ENCODE measurements at regions not wholly inside any gene's neighbourhood (a gene's known extent, or its start where the extent isn't known, plus 50 kb on each side); places are given as distances from the start of the nearest gene placed in this dataset.

GRCh38 chr16:13643412-13643811 lies 276.5 kb upstream of the ERCC4 start:
- TF ChIP-seq, protein P1, sequence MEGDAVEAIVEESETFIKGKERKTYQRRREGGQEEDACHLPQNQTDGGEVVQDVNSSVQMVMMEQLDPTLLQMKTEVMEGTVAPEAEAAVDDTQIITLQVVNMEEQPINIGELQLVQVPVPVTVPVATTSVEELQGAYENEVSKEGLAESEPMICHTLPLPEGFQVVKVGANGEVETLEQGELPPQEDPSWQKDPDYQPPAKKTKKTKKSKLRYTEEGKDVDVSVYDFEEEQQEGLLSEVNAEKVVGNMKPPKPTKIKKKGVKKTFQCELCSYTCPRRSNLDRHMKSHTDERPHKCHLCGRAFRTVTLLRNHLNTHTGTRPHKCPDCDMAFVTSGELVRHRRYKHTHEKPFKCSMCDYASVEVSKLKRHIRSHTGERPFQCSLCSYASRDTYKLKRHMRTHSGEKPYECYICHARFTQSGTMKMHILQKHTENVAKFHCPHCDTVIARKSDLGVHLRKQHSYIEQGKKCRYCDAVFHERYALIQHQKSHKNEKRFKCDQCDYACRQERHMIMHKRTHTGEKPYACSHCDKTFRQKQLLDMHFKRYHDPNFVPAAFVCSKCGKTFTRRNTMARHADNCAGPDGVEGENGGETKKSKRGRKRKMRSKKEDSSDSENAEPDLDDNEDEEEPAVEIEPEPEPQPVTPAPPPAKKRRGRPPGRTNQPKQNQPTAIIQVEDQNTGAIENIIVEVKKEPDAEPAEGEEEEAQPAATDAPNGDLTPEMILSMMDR (conservative IDR thresholded peaks at IDR 0.05): no peak
- no peaks in the 10 kb centered on the region for H3K9me3 ChIP-seq (ENCODE audit: control insufficient read depth, low read depth, low read length)
- H2BK15ac ChIP-seq (ENCODE audit: low read depth, low read length): no peak overlapping the region
- no peak overlapping the region for H3K4ac ChIP-seq (ENCODE audit: low read depth, low read length)
- no peak overlapping the region for H2BK12ac ChIP-seq (ENCODE audit: insufficient read length, low read depth, low read length)
- no peak overlapping the region for H3K9ac ChIP-seq (ENCODE audit: extremely low read depth, insufficient read length, low read length)
- H3T11ph ChIP-seq (ENCODE audit: low read length): no peak overlapping the region
- H3K14ac ChIP-seq (ENCODE audit: insufficient read depth, low read length): no peak overlapping the region
- no peak overlapping the region for H3K18ac ChIP-seq (ENCODE audit: insufficient read length, low read depth, low read length)
- no peak overlapping the region for H3K4me2 ChIP-seq (ENCODE audit: insufficient read depth, insufficient read length, low read length)
- H3K27me3 ChIP-seq (ENCODE audit: insufficient read depth, low read length): no peaks in the 10 kb centered on the region
- peaks cover 3 to 12% of the 10 kb centered on the region in 2 experiments; a peak in 3 of 4 replicates for H3K4me1 Mint-ChIP-seq
- no peaks in the 10 kb centered on the region for H3K79me1 ChIP-seq (ENCODE audit: insufficient read depth, low read depth, low read length, poor library complexity, severe bottlenecking)
- H3K36me3 Mint-ChIP-seq (ENCODE audit: insufficient read depth in 1 of 3, low read depth in 3 of 3): no peaks in the 10 kb centered on the region; a peak in 1 of 7 replicates
- H3K9me3 Mint-ChIP-seq: no peaks in the 10 kb centered on the region; a peak in 1 of 5 replicates
- no peak overlapping the region for H3K56ac ChIP-seq (ENCODE audit: insufficient read length, low read depth, low read length)
- H3K79me2 ChIP-seq (ENCODE audit: insufficient read depth, low read length): no peaks in the 10 kb centered on the region
- no peak overlapping the region for H4K5ac ChIP-seq (ENCODE audit: insufficient read length, low read depth, low read length)
- peak overlapping the region in 1 of 3 experiments; percentile 17; a peak in 1 of 7 replicates for H3K27ac Mint-ChIP-seq
- H3K27me3 Mint-ChIP-seq (ENCODE audit: low read depth): no peaks in the 10 kb centered on the region
- H3K23me2 ChIP-seq (ENCODE audit: insufficient read length, low read depth, low read length, poor library complexity, severe bottlenecking): no peaks in the 10 kb centered on the region
- no peaks in the 10 kb centered on the region for H3K4me1 ChIP-seq (ENCODE audit: insufficient read depth, low read length)
- no peak overlapping the region for H3K23ac ChIP-seq (ENCODE audit: insufficient read length, low read depth, low read length)
- no peak overlapping the region for H3K4me3 Mint-ChIP-seq
- no peak overlapping the region for H4K8ac ChIP-seq (replicated peaks; ENCODE audit: insufficient read length, low read depth, low read length)
- H4K20me1 ChIP-seq (ENCODE audit: control insufficient read depth, insufficient read depth, insufficient read length): no peaks in the 10 kb centered on the region
- H2AFZ ChIP-seq (ENCODE audit: low read length): no peak overlapping the region
- no peak overlapping the region for H2BK20ac ChIP-seq (ENCODE audit: low read depth, low read length, poor library complexity, severe bottlenecking)
- no peak overlapping the region for H2BK120ac ChIP-seq (ENCODE audit: low read depth, low read length, poor library complexity, severe bottlenecking)
- WGBS (ENCODE audit: extremely low coverage, insufficient read length, low lambda C conversion rate): no CpG with 5 or more reads among the region's 3 CpGs
- no peak for DNase-seq
- H4K91ac ChIP-seq (ENCODE audit: insufficient read length, low read depth, low read length): no peak overlapping the region
- no peak overlapping the region for H3K27ac ChIP-seq (ENCODE audit: insufficient read length, low read depth, low read length)
- no peak overlapping the region for H2BK5ac ChIP-seq (ENCODE audit: insufficient read length, low read length)
- H2AK5ac ChIP-seq (ENCODE audit: insufficient read length, low read length): no peak overlapping the region
